ENCODE measurements at regions not wholly inside any gene's neighbourhood (a gene's known extent, or its start where the extent isn't known, plus 50 kb on each side); places are given as distances from the start of the nearest gene placed in this dataset.
A peak's percentile ranks its signal among the peaks of the same experiment; 100 is the strongest.

DNA sequence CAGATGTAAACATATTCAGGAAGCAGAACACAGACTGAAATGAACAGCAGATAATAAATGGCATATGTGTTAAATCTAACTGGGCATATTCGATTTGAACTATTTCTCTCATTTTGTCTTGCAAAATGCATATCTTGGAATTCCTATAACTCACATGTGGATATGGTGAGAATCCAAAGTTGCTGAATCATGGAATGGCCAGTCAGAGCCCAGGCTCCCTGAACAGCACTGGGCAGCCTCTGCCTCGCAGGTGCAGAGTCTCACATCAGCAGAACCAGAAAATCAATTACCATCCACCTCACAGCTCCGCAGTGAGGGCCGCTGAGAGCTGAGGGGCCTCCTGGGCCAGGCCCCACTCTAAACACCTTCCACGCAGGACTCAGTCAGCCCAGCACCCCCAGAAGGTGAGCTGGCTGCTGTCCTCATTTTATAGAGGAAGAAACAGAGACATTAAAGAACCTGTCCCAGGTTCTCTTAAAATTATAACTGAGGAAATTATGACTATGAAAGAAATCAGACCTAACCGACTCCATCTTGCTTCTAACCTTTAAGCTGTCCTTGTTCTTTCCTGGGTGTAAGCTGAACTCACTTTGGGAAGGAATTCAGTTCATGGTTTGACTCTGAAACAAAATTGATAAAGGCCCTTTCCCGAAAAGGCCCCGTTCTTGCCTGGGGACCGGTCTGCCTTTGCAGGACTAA lies 269.1 kb upstream of the SFSWAP start (continued):
- peak; percentile 7; the same call in 1 of the 2 replicates for TF ChIP-seq TEAD2 (tag; IDR thresholded peaks at IDR 0.05)
- TF ChIP-seq GTF2A2 (tag; IDR thresholded peaks at IDR 0.05) = peak; percentile 77
- TF ChIP-seq SMAD4 (CRISPR knock-in tag; conservative IDR thresholded peaks at IDR 0.05) = peak; percentile 74
- TF ChIP-seq ZNF57 (CRISPR knock-in tag; IDR thresholded peaks at IDR 0.05) = no peak
- TF ChIP-seq MAFF (IDR thresholded peaks at IDR 0.05; ENCODE audit: low read length) = peak; percentile 15; the same call in 1 of the 2 replicates
- TF ChIP-seq MEF2D (tag; conservative IDR thresholded peaks at IDR 0.05; ENCODE audit: low read depth) = 0 out of 2 replicates have a peak, but pooled peaks have one; percentile 46
- TF ChIP-seq PTTG1 (tag; IDR thresholded peaks at IDR 0.05; ENCODE audit: low read depth) = peak; percentile 80
- no peak for TF ChIP-seq TFAM (CRISPR knock-in tag; conservative IDR thresholded peaks at IDR 0.05)
- TF ChIP-seq ZNF766 (CRISPR knock-in tag; conservative IDR thresholded peaks at IDR 0.05) = peak; percentile 37; the same call in 1 of the 2 replicates
- TF ChIP-seq SREBF1 (IDR thresholded peaks at IDR 0.05; ENCODE audit: borderline replicate concordance, low read depth, low read length) = no peak
- TF ChIP-seq, protein P1, sequence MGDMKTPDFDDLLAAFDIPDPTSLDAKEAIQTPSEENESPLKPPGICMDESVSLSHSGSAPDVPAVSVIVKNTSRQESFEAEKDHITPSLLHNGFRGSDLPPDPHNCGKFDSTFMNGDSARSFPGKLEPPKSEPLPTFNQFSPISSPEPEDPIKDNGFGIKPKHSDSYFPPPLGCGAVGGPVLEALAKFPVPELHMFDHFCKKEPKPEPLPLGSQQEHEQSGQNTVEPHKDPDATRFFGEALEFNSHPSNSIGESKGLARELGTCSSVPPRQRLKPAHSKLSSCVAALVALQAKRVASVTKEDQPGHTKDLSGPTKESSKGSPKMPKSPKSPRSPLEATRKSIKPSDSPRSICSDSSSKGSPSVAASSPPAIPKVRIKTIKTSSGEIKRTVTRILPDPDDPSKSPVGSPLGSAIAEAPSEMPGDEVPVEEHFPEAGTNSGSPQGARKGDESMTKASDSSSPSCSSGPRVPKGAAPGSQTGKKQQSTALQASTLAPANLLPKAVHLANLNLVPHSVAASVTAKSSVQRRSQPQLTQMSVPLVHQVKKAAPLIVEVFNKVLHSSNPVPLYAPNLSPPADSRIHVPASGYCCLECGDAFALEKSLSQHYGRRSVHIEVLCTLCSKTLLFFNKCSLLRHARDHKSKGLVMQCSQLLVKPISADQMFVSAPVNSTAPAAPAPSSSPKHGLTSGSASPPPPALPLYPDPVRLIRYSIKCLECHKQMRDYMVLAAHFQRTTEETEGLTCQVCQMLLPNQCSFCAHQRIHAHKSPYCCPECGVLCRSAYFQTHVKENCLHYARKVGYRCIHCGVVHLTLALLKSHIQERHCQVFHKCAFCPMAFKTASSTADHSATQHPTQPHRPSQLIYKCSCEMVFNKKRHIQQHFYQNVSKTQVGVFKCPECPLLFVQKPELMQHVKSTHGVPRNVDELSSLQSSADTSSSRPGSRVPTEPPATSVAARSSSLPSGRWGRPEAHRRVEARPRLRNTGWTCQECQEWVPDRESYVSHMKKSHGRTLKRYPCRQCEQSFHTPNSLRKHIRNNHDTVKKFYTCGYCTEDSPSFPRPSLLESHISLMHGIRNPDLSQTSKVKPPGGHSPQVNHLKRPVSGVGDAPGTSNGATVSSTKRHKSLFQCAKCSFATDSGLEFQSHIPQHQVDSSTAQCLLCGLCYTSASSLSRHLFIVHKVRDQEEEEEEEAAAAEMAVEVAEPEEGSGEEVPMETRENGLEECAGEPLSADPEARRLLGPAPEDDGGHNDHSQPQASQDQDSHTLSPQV (IDR thresholded peaks at IDR 0.05) = peak; percentile 87
- peak; percentile 70 for TF ChIP-seq C11orf30 (IDR thresholded peaks at IDR 0.05; ENCODE audit: low read depth)
- TF ChIP-seq, protein P2, sequence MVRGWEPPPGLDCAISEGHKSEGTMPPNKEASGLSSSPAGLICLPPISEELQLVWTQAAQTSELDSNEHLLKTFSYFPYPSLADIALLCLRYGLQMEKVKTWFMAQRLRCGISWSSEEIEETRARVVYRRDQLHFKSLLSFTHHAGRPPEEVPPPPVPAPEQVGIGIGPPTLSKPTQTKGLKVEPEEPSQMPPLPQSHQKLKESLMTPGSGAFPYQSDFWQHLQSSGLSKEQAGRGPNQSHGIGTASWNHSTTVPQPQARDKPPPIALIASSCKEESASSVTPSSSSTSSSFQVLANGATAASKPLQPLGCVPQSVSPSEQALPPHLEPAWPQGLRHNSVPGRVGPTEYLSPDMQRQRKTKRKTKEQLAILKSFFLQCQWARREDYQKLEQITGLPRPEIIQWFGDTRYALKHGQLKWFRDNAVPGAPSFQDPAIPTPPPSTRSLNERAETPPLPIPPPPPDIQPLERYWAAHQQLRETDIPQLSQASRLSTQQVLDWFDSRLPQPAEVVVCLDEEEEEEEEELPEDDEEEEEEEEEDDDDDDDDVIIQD (CRISPR knock-in tag; IDR thresholded peaks at IDR 0.05) = no peak
- TF ChIP-seq ZNF316 (IDR thresholded peaks at IDR 0.05) = peak; percentile 58
- TF ChIP-seq MCM7 (IDR thresholded peaks at IDR 0.05) = no peak
- TF ChIP-seq, protein P3, sequence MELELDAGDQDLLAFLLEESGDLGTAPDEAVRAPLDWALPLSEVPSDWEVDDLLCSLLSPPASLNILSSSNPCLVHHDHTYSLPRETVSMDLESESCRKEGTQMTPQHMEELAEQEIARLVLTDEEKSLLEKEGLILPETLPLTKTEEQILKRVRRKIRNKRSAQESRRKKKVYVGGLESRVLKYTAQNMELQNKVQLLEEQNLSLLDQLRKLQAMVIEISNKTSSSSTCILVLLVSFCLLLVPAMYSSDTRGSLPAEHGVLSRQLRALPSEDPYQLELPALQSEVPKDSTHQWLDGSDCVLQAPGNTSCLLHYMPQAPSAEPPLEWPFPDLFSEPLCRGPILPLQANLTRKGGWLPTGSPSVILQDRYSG (tag; conservative IDR thresholded peaks at IDR 0.05; ENCODE audit: low read depth) = peak; percentile 74; the same call in 1 of the 2 replicates
- TF ChIP-seq RBM17 (IDR thresholded peaks at IDR 0.05; ENCODE audit: borderline replicate concordance, low read depth, low read length) = no peak
- TF ChIP-seq EP300 (IDR thresholded peaks at IDR 0.05; ENCODE audit: low read length) = no peak
- 0 out of 2 replicates have a peak, but pooled peaks have one; percentile 6 for TF ChIP-seq MAFK (IDR thresholded peaks at IDR 0.05; ENCODE audit: low read length)
- TF ChIP-seq PYGO2 (tag; IDR thresholded peaks at IDR 0.05) = 0 out of 2 replicates have a peak, but pooled peaks have one; percentile 27
- TF ChIP-seq, protein P4, sequence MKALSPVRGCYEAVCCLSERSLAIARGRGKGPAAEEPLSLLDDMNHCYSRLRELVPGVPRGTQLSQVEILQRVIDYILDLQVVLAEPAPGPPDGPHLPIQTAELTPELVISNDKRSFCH (CRISPR knock-in tag; IDR thresholded peaks at IDR 0.05) = peak; percentile 58; the same call in 1 of the 2 replicates
- TF ChIP-seq, protein P4 (tag; IDR thresholded peaks at IDR 0.05) = peak; percentile 40; the same call in 1 of the 2 replicates
- peak; percentile 44; the same call in 1 of the 2 replicates for TF ChIP-seq HSF4 (CRISPR knock-in tag; IDR thresholded peaks at IDR 0.05; ENCODE audit: borderline replicate concordance)
